NCI-H1436 treated with DMSO at 0.1 percent for 48 hours (cell line): ENCODE measurements at regions not wholly inside any gene's neighbourhood (a gene's known extent, or its start where the extent isn't known, plus 50 kb on each side); places are given as distances from the start of the nearest gene placed in this dataset.

Source experiments
- DNase-seq: peaks from one replicate; lab custom pipeline; 2025; lab: John Stamatoyannopoulos, UW

DNA sequence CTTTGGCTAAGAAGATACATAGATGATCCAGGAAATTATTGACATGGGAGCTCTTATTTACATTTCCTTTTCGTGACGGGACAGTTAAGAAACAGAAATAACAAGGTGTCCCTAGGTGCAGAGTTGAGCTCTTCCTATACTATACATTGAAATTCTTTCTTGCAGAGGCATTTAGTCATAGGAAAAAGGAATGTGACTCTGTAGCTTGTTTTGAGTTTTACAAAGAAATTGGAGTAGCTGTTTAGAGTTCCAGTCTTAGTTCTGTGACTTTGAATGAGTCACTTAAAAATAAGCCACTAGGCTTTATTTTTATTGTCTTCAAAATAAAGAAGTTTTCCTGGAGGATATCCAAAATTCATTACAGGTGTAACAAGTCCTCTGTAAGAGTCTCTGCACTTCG is 723.5 kb upstream of the SGO1 start:
- DNase-seq = no peak

- DNase-seq = no peak
These were observed 719.3 kb upstream of the SGO1 start for GRCh38 chr3:20905210-20905805.

DNA sequence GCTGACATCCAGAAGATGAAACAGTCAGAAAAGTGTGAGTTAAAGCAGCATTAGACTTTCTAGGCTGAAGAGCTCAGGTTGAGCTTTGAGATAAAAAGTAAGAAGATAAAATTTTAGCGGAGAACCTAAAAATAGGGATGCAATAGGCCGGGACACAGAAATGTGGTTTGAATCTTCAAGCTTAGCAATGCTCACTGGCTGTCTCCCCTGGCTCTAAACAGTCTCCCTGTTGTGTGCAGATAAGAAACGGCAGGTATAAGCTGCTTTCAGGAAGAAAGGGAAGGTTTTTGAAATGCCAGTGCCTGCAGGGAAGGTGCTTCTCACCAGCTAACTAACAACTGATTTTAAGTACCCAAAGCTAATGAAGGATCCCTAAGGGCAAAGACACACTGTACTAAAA is 718.7 kb upstream of the SGO1 start:
- no peak for DNase-seq

- DNase-seq = no peak
These were observed 713.0 kb upstream of the SGO1 start for GRCh38 chr3:20898962-20899361.

GRCh38 chr3:20890111-20890519 is 704.1 kb upstream of the SGO1 start:
- no peak for DNase-seq

DNA sequence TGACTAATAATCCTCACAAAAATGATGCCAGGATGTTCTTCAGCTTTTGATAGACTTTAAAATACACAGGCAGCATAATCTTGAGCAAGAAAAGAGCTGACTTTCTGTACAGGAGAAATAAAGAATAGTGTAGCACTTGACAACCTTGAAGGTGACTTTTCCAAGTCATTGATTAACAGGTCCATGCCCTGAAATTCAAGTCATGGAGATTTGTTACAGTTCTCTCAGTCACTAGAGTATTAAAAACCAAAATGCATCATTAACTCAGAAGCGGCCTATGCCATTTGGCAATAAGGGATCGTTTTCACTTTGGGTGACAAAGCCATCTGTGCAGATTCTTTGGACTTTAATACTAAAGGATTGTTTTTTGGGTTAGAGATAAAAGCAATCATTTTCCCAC is 692.7 kb upstream of the SGO1 start:
- no peak for DNase-seq

GRCh38 chr3:20873235-20873634 is 687.2 kb upstream of the SGO1 start:
- DNase-seq = no peak

DNA sequence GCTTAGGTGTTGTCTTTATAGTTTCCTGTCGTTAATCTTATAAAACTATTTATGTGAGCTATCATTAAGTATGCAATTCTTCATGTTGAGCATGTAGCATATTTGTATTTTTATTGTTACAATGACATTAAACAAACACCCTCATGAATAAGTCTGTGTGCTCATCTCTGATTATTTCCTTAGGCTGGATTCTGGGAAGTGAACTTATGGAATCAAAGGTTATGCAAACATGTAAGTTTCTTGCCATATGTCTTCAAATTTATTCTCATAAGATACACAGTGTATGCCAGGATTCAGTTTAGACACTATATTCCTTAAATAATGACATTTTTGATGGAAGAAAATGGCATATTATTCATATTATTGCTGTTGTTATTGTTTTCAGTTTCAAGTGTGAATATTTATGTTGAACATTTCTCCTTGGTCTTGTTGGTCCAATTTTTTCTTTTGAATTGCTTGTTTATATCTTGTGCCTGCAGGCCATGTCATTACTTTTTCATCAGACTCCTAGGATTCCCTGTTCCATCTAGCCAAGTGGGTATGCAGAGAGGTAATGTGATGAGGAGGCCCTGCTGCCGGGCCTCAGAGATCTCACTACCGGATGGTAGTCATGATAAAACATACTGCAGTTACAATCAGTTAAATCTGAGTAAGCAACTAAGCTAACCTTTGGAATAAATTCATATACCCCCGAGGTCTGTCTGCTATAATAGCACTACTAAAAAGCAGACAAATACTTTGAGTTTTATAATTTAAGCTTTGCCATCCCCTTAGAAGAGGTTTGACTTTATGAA is 684.3 kb upstream of the SGO1 start:
- no peak for DNase-seq

DNA sequence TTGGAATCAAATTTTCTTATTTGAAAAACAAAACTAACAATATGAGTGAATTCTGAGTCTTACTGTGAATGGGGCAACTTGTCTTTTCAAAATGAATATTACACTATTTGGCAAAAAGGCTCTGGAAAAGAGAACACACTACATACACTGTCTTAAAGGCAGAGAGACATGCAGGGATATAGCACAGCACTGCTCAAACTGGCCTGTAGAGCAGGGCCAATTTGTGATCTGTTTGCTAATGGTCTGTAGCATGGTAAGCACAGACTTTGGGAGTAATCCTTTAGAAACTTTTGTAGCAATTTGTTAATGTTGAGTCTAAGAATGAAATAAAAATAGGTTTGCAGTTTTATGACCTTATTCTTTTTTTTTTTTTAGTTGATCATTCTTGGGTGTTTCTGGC is 679.8 kb upstream of the SGO1 start:
- no peak for DNase-seq

DNA sequence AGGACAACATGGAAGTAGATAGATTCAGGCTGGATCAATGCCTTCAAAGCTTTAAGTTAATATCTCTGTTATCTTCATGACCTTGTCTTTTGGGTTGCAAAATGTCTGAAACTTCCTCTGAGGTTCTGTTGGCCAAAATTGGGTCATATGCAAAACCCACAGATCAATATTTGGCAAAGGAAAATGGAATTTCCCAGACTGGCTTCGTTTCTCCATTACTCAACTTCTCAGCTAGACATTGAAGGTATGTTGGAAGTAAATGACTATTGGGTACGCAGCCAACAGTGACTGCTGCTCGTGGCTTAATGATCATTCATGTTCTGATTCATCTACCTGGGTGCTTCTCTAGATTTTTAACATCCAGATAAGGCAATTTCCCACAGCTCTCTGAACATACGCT is 675.4 kb upstream of the SGO1 start:
- DNase-seq = no peak

DNA sequence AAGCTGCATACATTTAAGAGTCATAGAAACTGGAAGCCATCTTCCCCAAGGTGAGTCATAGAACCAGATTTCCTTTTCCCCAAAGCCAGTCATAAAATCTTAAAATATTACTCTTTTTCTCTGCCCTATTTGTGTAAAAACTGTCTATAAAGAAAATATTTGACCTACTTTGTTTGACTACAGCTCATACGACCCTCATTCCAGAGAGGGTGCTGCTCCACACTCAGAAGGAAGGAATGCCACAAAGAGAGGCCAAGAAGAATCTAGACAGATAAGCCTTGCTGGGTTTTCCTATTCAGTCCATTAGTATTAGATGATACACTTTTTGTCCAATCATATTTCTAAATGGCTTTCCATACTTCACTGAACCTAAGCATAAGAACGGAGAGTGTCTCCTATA is 671.6 kb upstream of the SGO1 start:
- no peak for DNase-seq

- no peak for DNase-seq
These were observed 667.9 kb upstream of the SGO1 start for GRCh38 chr3:20853890-20854289.

- no peak for DNase-seq
These were observed 666.7 kb upstream of the SGO1 start for GRCh38 chr3:20852712-20853111.

DNA sequence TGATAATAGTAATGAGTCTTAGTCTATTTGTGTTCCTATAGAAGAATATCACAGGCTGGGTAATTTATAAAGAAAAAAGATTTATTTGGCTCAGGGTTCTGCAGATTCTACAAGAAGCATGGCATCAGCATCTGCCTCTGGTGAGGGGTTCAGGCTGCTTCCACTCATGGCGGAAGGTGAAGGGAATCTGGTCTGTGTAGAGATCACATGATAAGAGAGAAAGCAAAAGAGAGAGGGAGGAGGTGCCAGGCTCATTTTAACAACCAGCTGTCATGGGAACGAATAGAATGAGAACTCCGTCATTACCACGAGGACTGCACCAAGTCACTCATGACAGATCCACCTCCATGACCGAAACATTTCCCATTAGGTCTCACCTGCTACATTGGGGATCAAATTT is 664.0 kb upstream of the SGO1 start:
- peak; percentile 48 for DNase-seq

DNA sequence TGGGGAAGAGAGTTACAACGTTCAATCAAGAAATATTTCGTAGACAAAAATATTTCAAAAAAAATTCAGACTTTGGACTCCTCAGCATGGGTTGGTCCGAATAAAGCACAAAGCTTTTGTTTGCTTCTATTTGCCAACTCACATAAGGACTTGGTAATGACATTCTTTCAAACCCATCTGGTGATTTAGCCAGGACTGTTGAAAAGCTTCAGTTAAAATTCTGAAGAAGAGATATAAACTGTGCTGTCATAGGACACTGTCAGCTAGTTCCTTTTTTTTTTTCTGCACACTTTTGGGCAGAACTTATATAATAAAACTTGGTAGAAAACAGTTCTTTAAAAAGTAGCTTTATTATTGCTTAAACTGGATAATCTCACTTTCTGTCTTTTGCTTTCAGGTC is 660.8 kb upstream of the SGO1 start:
- no peak for DNase-seq

DNA sequence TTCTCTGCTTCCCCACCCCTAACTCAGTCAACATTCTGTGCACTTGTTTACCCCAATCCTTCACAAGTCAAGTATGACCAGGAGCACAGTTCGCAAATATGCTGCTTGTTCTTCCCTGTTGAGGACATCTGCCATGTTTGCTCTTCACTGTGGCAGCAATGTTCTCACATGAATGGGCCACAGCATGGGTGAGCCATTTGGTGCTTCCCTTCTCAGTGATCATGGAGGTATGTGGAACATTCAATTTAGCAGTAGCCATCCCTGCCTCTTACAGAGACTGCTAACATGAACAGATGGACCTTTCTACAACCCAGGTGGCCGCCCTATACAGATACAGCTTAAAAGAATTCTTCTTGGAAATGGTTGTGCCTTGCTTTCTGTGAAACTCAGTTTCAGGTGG is 660.1 kb upstream of the SGO1 start:
- DNase-seq = no peak

DNA sequence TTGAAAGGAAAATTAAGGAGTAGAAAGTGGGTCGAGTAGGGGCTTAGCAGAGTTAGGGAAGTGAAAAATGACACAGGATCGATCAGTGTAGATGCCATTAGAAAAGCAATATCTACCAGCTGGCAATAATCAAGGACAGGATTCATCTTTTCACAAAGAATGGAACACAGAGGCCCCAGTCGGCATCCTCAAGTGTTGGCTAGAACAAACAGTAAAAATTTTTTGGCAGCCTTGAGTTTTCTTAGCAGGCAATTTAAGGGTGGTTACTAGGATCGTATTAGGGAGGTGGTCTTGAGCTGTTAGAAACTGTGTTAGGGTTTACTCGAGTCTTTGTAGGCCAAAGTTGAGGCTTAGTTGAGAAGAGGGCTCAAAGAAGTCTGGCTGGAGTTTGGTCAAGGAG is 658.8 kb upstream of the SGO1 start:
- DNase-seq = no peak

GRCh38 chr3:20842594-20843436 is 656.8 kb upstream of the SGO1 start:
- DNase-seq = no peak

GRCh38 chr3:20842002-20842401 is 656.0 kb upstream of the SGO1 start:
- DNase-seq = no peak

- no peak for DNase-seq
These were observed 651.8 kb upstream of the SGO1 start for GRCh38 chr3:20837676-20838302.

DNA sequence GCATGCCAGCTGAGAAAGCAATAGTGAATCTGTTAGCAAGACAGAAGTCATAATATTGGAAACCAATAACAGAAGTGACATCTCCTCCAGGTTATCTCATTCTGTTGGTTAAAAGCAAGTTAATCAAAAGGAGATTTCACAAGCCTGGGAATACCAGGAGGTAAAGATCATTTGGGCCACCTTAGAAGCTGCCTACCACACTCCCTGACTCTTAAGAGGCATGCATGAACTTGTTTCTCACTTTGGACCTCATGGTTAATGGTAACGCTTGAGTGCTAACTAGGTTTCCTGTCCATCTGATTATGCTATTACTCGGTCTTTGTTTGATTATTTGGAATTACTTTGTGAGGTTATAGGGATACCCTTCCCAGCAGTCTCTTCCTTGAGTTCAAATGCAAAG is 650.8 kb upstream of the SGO1 start:
- no peak for DNase-seq

DNA sequence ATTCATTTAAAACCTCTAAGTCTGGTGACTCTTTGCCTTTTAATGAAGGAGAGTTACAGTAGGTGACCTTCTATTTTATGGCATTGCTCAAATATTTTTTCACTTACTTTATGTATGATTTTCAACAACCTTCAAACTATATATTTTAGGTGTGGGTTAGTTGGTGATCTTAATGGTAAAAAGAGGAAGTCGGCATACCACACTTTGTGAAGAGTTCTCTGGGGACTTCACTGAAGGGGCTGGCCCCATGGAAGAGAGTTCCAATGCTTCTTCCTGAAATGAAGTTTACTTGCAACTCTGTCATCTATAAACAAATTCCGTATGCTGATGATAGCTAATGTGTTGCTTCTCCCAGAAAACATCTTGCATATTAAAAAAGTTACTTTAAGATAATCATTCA is 647.0 kb upstream of the SGO1 start:
- no peak for DNase-seq

DNA sequence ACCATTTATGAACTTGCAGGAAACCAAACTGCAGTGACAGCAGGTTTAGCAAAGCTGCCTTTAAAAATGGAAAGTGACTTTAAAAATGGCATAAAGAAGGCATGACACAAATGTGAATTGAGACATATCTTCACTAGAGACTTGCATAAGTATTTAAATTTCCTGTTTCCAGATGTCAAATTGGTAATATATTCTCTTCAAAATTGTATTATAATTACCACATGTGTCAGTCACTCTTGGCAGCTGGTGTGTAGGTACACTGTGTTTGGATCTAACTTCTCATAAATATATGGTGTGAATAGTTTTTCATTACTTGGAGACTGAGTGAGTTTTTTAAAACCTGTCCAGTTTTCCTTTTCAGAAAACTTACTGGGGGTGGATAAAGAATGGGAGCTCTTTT is 636.2 kb upstream of the SGO1 start:
- no peak for DNase-seq
